ENCODE measurements at regions not wholly inside any gene's neighbourhood (a gene's known extent, or its start where the extent isn't known, plus 50 kb on each side); places are given as distances from the start of the nearest gene placed in this dataset.

DNA sequence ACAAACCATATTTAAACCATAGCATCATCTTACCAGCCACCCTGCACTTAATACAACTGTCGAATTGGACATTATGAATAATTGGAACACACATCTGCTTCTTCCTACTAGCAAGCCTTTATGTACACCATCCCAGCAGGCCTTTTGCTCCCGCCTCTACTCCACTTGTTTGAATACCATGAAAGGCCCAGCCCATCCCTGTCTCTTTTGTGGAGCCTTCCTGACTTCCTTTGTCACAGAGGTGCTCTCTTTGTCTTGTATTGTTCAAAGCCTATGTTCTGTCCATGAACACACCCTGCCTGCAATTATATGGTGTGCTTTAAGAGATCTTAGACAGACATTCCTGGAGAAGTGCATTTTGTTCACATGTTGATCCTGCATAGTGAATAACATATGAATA, 465.7 kb downstream of the DIRAS2 start:
- TF ChIP-seq, protein P1, sequence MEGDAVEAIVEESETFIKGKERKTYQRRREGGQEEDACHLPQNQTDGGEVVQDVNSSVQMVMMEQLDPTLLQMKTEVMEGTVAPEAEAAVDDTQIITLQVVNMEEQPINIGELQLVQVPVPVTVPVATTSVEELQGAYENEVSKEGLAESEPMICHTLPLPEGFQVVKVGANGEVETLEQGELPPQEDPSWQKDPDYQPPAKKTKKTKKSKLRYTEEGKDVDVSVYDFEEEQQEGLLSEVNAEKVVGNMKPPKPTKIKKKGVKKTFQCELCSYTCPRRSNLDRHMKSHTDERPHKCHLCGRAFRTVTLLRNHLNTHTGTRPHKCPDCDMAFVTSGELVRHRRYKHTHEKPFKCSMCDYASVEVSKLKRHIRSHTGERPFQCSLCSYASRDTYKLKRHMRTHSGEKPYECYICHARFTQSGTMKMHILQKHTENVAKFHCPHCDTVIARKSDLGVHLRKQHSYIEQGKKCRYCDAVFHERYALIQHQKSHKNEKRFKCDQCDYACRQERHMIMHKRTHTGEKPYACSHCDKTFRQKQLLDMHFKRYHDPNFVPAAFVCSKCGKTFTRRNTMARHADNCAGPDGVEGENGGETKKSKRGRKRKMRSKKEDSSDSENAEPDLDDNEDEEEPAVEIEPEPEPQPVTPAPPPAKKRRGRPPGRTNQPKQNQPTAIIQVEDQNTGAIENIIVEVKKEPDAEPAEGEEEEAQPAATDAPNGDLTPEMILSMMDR (IDR thresholded peaks at IDR 0.05; ENCODE audit: poor library complexity, severe bottlenecking) = no peak
- TF ChIP-seq EP300 (conservative IDR thresholded peaks at IDR 0.05; ENCODE audit: poor library complexity, severe bottlenecking) (no peak), TAF1 (IDR thresholded peaks at IDR 0.05; ENCODE audit: low read depth) (no peak), EZH2 (IDR thresholded peaks at IDR 0.05; ENCODE audit: borderline replicate concordance, insufficient read depth, low read length, poor library complexity, severe bottlenecking) (no peak)
- TF ChIP-seq, protein P2, sequence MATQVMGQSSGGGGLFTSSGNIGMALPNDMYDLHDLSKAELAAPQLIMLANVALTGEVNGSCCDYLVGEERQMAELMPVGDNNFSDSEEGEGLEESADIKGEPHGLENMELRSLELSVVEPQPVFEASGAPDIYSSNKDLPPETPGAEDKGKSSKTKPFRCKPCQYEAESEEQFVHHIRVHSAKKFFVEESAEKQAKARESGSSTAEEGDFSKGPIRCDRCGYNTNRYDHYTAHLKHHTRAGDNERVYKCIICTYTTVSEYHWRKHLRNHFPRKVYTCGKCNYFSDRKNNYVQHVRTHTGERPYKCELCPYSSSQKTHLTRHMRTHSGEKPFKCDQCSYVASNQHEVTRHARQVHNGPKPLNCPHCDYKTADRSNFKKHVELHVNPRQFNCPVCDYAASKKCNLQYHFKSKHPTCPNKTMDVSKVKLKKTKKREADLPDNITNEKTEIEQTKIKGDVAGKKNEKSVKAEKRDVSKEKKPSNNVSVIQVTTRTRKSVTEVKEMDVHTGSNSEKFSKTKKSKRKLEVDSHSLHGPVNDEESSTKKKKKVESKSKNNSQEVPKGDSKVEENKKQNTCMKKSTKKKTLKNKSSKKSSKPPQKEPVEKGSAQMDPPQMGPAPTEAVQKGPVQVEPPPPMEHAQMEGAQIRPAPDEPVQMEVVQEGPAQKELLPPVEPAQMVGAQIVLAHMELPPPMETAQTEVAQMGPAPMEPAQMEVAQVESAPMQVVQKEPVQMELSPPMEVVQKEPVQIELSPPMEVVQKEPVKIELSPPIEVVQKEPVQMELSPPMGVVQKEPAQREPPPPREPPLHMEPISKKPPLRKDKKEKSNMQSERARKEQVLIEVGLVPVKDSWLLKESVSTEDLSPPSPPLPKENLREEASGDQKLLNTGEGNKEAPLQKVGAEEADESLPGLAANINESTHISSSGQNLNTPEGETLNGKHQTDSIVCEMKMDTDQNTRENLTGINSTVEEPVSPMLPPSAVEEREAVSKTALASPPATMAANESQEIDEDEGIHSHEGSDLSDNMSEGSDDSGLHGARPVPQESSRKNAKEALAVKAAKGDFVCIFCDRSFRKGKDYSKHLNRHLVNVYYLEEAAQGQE (IDR thresholded peaks at IDR 0.05; ENCODE audit: borderline replicate concordance) = no peak
